A549 (cell line): ENCODE measurements at regions not wholly inside any gene's neighbourhood (a gene's known extent, or its start where the extent isn't known, plus 50 kb on each side); places are given as distances from the start of the nearest gene placed in this dataset.
A peak's percentile ranks its signal among the peaks of the same experiment; 100 is the strongest.

Experiments
- ATAC-seq, 2 experiments: fragments of 200-7000 bp in 1 of 2; fragments of >200 bp in 1 of 2; cut with Nextera tagmentation in 1 of 2; cut with Tn5 transposase in 1 of 2; 3 replicates each; pipeline versions ENCODE4 v1.8.0 to v1.9.1; 2018 to 2020; ENCODE audit warnings: mild to moderate bottlenecking in 1 of 2, moderate library complexity in 1 of 2
- CTCF ChIA-PET: fragments of 300-600 bp; sonication (Branson Sonifier 250); formaldehyde crosslinking; extraction: SDS; loops from one replicate; lab custom pipeline; 2021; ENCODE audit warnings: antibody characterized with exemption, inconsistent platforms; lab: Yijun Ruan, JAX
- POLR2A ChIA-PET: fragments of 350-600 bp; formaldehyde crosslinking; extraction: SDS; loops from one replicate; lab custom pipeline; 2021; ENCODE audit warnings: antibody characterized with exemption, inconsistent platforms; lab: Yijun Ruan, JAX
- DNase-seq, 2 experiments: peaks; one replicate each; pipeline versions ENCODE4 v3.0.0 to v3.0.0-alpha.2; 2011 to 2016; ENCODE audit warnings: low read depth in 1 of 2, low spot score in 1 of 2
- FAIRE-seq: peaks from 2 replicates; lab custom pipeline; 2011; peaks lifted over from hg19 to GRCh38; lab: Jason Lieb, UNC
- H3K27ac ChIP-seq, 2 experiments: fragments of >200 bp; sonication (Bioruptor Twin); formaldehyde crosslinking; 3 replicates each; pipeline ENCODE4 v1.5.1; 2016 to 2017
- H3K4me1 ChIP-seq: fragments of >200 bp; sonication (Bioruptor Twin); formaldehyde crosslinking; 3 replicates; pipeline ENCODE4 v1.6.1; 2016
- H3K4me2 ChIP-seq: fragments of >200 bp; sonication (Bioruptor Twin); formaldehyde crosslinking; 3 replicates; pipeline ENCODE4 v1.6.1; 2016
- H3K4me3 ChIP-seq: fragments of >200 bp; sonication (Bioruptor Twin); formaldehyde crosslinking; 3 replicates; pipeline ENCODE4 v1.5.1; 2016
- H3K9me3 ChIP-seq: fragments of >200 bp; sonication (Bioruptor Twin); formaldehyde crosslinking; 3 replicates; pipeline ENCODE4 v1.6.1; 2016
- BHLHE40 ChIP-seq: IDR thresholded peaks from 2 replicates; pipeline ENCODE4 v1.6.1; 2012; ENCODE audit warnings: low read depth, low read length, inconsistent platforms
- CHD2 ChIP-seq: fragments of 150-350 bp; IDR thresholded peaks from 2 replicates; pipeline ENCODE4 v1.6.1; 2014; ENCODE audit warnings: low read length; ENCODE audit not compliant: partially characterized antibody
- EP300 ChIP-seq, 2 experiments: fragments of >200 bp; sonication (Bioruptor Twin); formaldehyde crosslinking; IDR thresholded peaks; 2 replicates in 1 of 2; 3 replicates in 1 of 2; pipeline ENCODE4 v1.6.1; 2016 to 2017
- ESRRA ChIP-seq: fragments of 150-350 bp; IDR thresholded peaks from 2 replicates; pipeline ENCODE4 v1.6.1; 2014; ENCODE audit warnings: mild to moderate bottlenecking, low read length, borderline replicate concordance
- FOSB ChIP-seq: fragments of 250-450 bp; sonication (Bioruptor Pico); IDR thresholded peaks from 2 replicates; pipeline ENCODE4 v1.5.0; 2020; ENCODE audit warnings: mild to moderate bottlenecking, moderate library complexity
- HDAC2 ChIP-seq: fragments of 200-600 bp; sonication (generic); IDR thresholded peaks from 2 replicates; pipeline ENCODE4 v1.6.1; 2016
- HOXA7 ChIP-seq: fragments of 250-450 bp; sonication (Bioruptor Pico); IDR thresholded peaks from 2 replicates; pipeline ENCODE4 v1.5.0; 2020; ENCODE audit warnings: mild to moderate bottlenecking, moderate library complexity
- KDM1A ChIP-seq: fragments of 200-600 bp; sonication (generic); IDR thresholded peaks from 2 replicates; pipeline ENCODE4 v1.6.1; 2016; ENCODE audit warnings: low read depth, mild to moderate bottlenecking
- KDM5A ChIP-seq: fragments of 200-600 bp; sonication (generic); IDR thresholded peaks from 2 replicates; pipeline ENCODE4 v1.6.1; 2016; ENCODE audit warnings: antibody characterized with exemption, mild to moderate bottlenecking
- MAFK ChIP-seq: fragments of 450-650 bp; IDR thresholded peaks from 2 replicates; pipeline ENCODE4 v1.6.1; 2014; ENCODE audit not compliant: partially characterized antibody
- NR3C1 ChIP-seq: fragments of >200 bp; sonication (Bioruptor Twin); formaldehyde crosslinking; IDR thresholded peaks from 3 replicates; pipeline ENCODE4 v1.6.1; 2017
- PHF8 ChIP-seq: fragments of 200-600 bp; sonication (generic); IDR thresholded peaks from 2 replicates; pipeline ENCODE4 v1.6.1; 2016; ENCODE audit warnings: low read depth, mild to moderate bottlenecking, antibody characterized with exemption, moderate library complexity, borderline replicate concordance
- RARB ChIP-seq: fragments of 250-450 bp; sonication (Bioruptor Pico); IDR thresholded peaks from 2 replicates; pipeline ENCODE4 v1.8.0; 2021; ENCODE audit warnings: mild to moderate bottlenecking, moderate library complexity
- RCOR1 ChIP-seq: fragments of 150-350 bp; IDR thresholded peaks from 2 replicates; pipeline ENCODE4 v1.6.1; 2014; ENCODE audit warnings: antibody characterized with exemption, low read length, low read depth
- SREBF2 ChIP-seq: fragments of 450-650 bp; IDR thresholded peaks from 2 replicates; pipeline ENCODE4 v1.6.1; 2014; ENCODE audit warnings: mild to moderate bottlenecking, moderate library complexity
- TFCP2L1 ChIP-seq: fragments of 250-450 bp; sonication (Bioruptor Pico); IDR thresholded peaks from 2 replicates; pipeline ENCODE4 v1.5.0; 2021; ENCODE audit warnings: mild to moderate bottlenecking
- TP53 ChIP-seq: fragments of 250-450 bp; sonication (Bioruptor Pico); IDR thresholded peaks from 2 replicates; pipeline ENCODE4 v1.5.0; 2021; ENCODE audit warnings: mild to moderate bottlenecking, moderate library complexity
- ZC3H11A ChIP-seq: fragments of 450-650 bp; IDR thresholded peaks from 2 replicates; pipeline ENCODE4 v1.6.1; 2014; ENCODE audit warnings: antibody characterized with exemption, mild to moderate bottlenecking
- WGBS: methylation state at CpG from one replicate; pipeline ENCODE4 v1.1.6; 2017; ENCODE audit errors: missing lambda C conversion rate; 5-methylcytosine and 5-hydroxymethylcytosine counted together
- TF ChIP-seq, protein P1 (sequence below): IDR thresholded peaks from 2 replicates; pipeline ENCODE4 v1.6.1; 2012; ENCODE audit warnings: low read depth, borderline replicate concordance
- TF ChIP-seq, protein P2 (sequence below): IDR thresholded peaks from 2 replicates; pipeline ENCODE4 v1.6.1; 2012
- TF ChIP-seq, protein P3 (sequence below): fragments of 250-450 bp; sonication (Bioruptor Pico); IDR thresholded peaks from 2 replicates; pipeline ENCODE4 v1.5.0; 2020; ENCODE audit warnings: low read depth, mild to moderate bottlenecking, moderate library complexity
- TF ChIP-seq, protein P4 (sequence below): fragments of 450-650 bp; IDR thresholded peaks from 2 replicates; pipeline ENCODE4 v1.6.1; 2014; ENCODE audit warnings: antibody characterized with exemption

DNA sequence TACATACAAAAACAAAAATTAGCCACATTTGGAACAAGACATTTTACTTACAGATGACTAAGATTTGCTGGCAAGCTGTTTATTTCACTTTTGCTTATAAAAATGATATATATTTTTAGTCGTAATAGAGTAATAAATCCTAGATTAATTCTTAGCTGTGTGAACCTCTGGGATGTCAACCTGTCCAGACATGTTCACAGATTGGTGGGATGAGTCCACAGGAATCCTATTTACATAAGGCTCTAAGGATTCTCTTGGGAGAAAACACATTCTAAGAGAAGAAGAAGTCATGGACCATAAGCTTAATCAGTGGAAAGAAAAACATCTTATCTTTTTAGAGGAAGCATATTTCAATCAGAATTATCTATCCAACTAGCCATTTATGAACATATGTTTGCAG, 797.4 kb downstream of the C12orf50 start:
- CTCF ChIA-PET, result no interaction called here
- Histone ChIP-seq H3K4me3 (no peak overlapping the region), H3K9me3 (no peaks in the 10 kb centered on the region), H3K4me1 (no peaks in the 10 kb centered on the region), H3K4me2 (no peak overlapping the region)
- TF ChIP-seq SREBF2 (no peak), RCOR1 (no peak), PHF8 (no peak), EP300 (IDR thresholded peaks at IDR 0.05) (no peak), TFCP2L1 (CRISPR knock-in tag) (no peak), CHD2 (no peak), HDAC2 (no peak), ZC3H11A (no peak), RARB (CRISPR knock-in tag) (no peak), KDM1A (no peak), MAFK (no peak), KDM5A (no peak), BHLHE40 (no peak), TP53 (CRISPR knock-in tag) (no peak), HOXA7 (no peak), ESRRA (no peak)
- TF ChIP-seq, protein P1, sequence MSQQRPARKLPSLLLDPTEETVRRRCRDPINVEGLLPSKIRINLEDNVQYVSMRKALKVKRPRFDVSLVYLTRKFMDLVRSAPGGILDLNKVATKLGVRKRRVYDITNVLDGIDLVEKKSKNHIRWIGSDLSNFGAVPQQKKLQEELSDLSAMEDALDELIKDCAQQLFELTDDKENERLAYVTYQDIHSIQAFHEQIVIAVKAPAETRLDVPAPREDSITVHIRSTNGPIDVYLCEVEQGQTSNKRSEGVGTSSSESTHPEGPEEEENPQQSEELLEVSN, result no peak
- TF ChIP-seq, protein P2, sequence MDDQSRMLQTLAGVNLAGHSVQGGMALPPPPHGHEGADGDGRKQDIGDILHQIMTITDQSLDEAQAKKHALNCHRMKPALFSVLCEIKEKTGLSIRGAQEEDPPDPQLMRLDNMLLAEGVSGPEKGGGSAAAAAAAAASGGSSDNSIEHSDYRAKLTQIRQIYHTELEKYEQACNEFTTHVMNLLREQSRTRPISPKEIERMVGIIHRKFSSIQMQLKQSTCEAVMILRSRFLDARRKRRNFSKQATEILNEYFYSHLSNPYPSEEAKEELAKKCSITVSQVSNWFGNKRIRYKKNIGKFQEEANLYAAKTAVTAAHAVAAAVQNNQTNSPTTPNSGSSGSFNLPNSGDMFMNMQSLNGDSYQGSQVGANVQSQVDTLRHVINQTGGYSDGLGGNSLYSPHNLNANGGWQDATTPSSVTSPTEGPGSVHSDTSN, result no peak
- TF ChIP-seq, protein P3, sequence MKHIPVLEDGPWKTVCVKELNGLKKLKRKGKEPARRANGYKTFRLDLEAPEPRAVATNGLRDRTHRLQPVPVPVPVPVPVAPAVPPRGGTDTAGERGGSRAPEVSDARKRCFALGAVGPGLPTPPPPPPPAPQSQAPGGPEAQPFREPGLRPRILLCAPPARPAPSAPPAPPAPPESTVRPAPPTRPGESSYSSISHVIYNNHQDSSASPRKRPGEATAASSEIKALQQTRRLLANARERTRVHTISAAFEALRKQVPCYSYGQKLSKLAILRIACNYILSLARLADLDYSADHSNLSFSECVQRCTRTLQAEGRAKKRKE (CRISPR knock-in tag), result no peak
- TF ChIP-seq, all 56 proteins: peak for 0
- POLR2A ChIA-PET, result no interaction called here
- WGBS, result 48% methylated on average over 1 of the region's 1 CpG
- DNase-seq (no peak), FAIRE-seq (no peak), ATAC-seq (no peak)
- H3K27ac ChIP-seq, result no peak overlapping the region

DNA sequence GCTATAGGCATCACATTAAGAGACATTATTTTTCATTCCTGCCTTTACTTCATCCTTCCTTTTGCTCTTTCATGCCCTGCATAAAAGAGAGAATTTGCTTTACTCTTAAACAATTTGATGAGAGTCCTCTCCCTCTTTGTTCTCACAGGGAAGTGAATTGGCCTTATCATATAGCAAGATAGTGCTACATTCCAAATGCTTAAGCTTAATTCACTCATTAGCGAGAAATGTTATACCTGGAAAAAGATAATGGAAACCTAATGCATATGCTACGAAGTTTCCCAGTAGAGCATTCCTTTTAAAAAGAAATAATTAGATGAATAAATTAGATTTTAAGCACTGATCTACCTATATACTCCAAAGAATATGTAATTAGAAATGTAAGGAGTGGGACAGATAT, 798.8 kb downstream of the C12orf50 start:
- Histone ChIP-seq H3K4me1 (no peaks in the 10 kb centered on the region), H3K9me3 (no peaks in the 10 kb centered on the region), H3K27ac (no peak overlapping the region), H3K4me2 (no peak overlapping the region), H3K4me3 (no peak overlapping the region)
- ATAC-seq, result no peak
- DNase-seq, result no peak
- POLR2A ChIA-PET, result no interaction called here
- FAIRE-seq, result no peak
- CTCF ChIA-PET, result no interaction called here
- WGBS, result 64% methylated on average over 2 of the region's 2 CpGs
- TF ChIP-seq, protein P4, sequence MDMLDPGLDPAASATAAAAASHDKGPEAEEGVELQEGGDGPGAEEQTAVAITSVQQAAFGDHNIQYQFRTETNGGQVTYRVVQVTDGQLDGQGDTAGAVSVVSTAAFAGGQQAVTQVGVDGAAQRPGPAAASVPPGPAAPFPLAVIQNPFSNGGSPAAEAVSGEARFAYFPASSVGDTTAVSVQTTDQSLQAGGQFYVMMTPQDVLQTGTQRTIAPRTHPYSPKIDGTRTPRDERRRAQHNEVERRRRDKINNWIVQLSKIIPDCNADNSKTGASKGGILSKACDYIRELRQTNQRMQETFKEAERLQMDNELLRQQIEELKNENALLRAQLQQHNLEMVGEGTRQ, result no peak
- no peak for TF ChIP-seq FOSB (CRISPR knock-in tag)
- no peak for TF ChIP-seq NR3C1
- TF ChIP-seq HOXA7, result no peak
- TF ChIP-seq MAFK, result no peak

DNA sequence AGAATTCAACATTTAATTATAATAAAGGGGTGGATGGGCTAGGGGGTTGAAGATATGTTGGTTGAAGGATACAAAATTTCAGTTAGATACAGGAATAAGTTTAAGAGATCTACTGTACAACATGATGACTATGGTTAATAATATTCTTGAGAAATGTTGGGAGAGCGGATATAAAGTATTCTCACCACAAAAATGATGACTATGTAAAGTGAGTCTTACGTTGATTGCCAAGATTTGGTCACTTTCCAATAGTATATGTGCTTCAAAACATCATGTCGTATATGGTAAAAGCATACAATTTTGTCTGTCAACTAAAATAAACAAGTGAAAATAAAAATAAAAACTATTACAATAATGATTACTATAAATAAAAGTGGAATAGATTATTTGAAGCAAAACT, 802.0 kb downstream of the C12orf50 start:
- Histone ChIP-seq H3K27ac (no peak overlapping the region), H3K4me3 (no peak overlapping the region), H3K4me2 (no peak overlapping the region), H3K9me3 (no peaks in the 10 kb centered on the region), H3K4me1 (no peaks in the 10 kb centered on the region)
- ATAC-seq (no peak), DNase-seq (no peak), FAIRE-seq (no peak)
- ChIA-PET POLR2A (no interaction called here), CTCF (interaction anchor here (1.8 kb wide), 1 partner anchor 11 kb away, joined by 3 read pairs; no protein-coding TSS in a partner anchor)
- WGBS, result 57% methylated on average over 3 of the region's 3 CpGs
- TF ChIP-seq MAFK, result peak; percentile 21
- no peak for TF ChIP-seq FOSB (CRISPR knock-in tag)
- TF ChIP-seq, all 56 proteins: peak for 1
